ENCODE measurements at regions not wholly inside any gene's neighbourhood (a gene's known extent, or its start where the extent isn't known, plus 50 kb on each side); places are given as distances from the start of the nearest gene placed in this dataset.
A peak's percentile ranks its signal among the peaks of the same experiment; 100 is the strongest.
"Not testable (repeated sequence)": the region's sequence is repeated elsewhere in the genome, so short reads cannot be mapped to it uniquely, and the experiment has no call there.

DNA sequence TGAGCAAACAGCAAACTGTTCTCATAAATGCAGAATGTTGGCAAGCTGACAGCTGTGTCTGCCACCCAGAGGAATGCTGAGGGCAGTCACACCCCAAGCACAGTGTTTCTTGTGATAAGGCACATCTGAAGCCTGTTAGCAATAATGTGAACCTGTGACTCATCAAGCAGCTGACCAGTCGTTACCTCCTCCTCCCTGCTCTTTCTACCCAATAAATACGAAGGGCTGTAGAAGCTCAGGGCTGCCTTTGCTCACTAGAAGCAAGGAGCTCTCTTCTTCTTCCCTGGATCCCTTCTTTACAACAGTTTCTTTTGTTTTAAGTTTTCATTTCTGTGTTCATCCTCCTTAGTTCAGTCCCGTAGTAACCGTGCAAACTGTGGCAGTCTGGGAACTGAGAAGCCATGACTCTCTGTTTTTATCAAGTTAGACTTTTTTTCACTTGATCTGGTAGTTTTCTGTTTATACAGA is 160.3 kb upstream of the ZNF184 start:
- peaks cover 50% of the 10 kb centered on the region for H3K27me3 Mint-ChIP-seq
- CTCF ChIA-PET, POLR2A ChIA-PET: not testable (repeated sequence)

DNA sequence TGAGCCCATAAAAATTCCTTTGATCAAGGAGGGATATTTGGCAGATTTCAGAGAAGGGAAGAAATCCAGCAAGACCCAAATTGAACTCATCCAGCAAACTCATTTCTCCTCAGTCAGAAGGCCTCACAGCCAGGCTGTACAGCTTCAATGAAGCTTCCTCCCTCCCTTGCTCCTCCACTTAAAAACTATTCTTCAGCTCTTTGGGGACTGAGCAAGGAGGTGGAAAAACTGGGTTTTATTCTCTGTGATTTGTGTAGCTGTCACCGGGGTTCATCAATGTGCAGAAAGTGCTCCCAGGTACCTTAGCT is 158.7 kb upstream of the ZNF184 start:
- POLR2A ChIA-PET = interaction anchor here (1.1 kb wide), 1 partner anchor 14 kb away, joined by 3 read pairs; no protein-coding TSS in a partner anchor
- peaks cover 50% of the 10 kb centered on the region for H3K27me3 Mint-ChIP-seq
- DNase-seq = no peak
- H3K4me3 Mint-ChIP-seq = no peak overlapping the region
- CTCF ChIA-PET = interaction anchor here (0.8 to 2.3 kb wide), 5 partner anchors 121 to 319 kb away, joined by 3 to 6 read pairs (median 3); no protein-coding TSS in a partner anchor
- no peaks in the 10 kb centered on the region for H3K36me3 Mint-ChIP-seq (ENCODE audit: low read depth)
- H3K4me1 Mint-ChIP-seq = peaks cover 7% of the 10 kb centered on the region
- peaks cover 6% of the 10 kb centered on the region for H3K9me3 Mint-ChIP-seq
- no peak overlapping the region for H3K27ac Mint-ChIP-seq

More for the DNA sequence above, 160.3 kb upstream of the ZNF184 start:
- H3K9me3 Mint-ChIP-seq; DNase-seq; H3K36me3 Mint-ChIP-seq (ENCODE audit: low read depth); H3K4me1 Mint-ChIP-seq; H3K27ac Mint-ChIP-seq; H3K4me3 Mint-ChIP-seq: not testable (repeated sequence)

DNA sequence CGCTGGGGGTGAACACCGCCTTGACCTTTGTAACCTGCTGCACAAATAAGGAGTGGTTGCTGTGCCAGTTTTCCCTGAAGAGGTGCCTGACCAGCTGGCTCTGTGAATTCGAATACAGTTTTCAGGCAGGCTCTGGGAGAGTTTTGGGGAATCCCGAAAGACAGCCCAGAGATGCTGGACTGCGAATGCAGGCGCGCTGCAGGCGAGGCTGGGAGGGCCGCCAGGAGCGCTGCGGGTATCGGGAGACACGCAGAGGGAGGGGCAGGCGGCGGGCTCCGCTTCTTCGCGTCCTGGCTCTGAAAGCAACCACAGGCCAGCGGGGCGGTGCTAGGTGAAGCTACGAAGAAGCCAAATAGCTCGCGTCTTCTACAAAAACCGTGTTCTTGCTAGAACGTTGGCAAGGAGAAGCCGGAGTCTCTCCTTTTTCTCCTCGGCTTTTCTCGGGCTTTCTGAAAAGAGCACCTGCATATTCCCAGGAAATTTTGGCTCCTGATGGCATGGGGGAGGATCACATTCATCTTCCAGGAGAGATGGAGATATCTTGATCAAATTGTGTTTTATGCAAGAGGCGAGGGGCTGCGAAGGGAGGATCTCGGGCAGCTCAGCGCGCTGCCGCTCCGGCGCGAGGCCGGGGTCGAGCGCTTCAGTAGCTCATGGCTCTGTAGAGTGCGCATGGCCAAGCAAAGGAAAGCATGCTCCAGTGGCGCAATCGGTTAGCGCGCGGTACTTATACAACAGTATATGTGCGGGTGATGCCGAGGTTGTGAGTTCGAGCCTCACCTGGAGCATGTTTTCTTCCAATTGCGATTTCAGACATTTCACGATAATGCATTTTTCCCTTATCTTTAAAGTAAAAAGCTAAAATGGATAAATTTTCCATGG is 158.1 kb upstream of the ZNF184 start:
- Mint-ChIP-seq H3K4me1 (peaks cover 7% of the 10 kb centered on the region), H3K36me3 (ENCODE audit: low read depth) (no peaks in the 10 kb centered on the region), H3K27me3 (peaks cover 49% of the 10 kb centered on the region), H3K27ac (no peak overlapping the region), H3K4me3 (peak overlapping the region; percentile 61), H3K9me3 (peaks cover 6% of the 10 kb centered on the region)
- DNase-seq = peak; percentile 30
- ChIA-PET CTCF (interaction anchor here (0.8 to 2.3 kb wide), 5 partner anchors 121 to 318 kb away, joined by 3 to 6 read pairs (median 3); no protein-coding TSS in a partner anchor), POLR2A (interaction anchor here (1.1 kb wide), 1 partner anchor 13 kb away, joined by 3 read pairs; no protein-coding TSS in a partner anchor)

DNA sequence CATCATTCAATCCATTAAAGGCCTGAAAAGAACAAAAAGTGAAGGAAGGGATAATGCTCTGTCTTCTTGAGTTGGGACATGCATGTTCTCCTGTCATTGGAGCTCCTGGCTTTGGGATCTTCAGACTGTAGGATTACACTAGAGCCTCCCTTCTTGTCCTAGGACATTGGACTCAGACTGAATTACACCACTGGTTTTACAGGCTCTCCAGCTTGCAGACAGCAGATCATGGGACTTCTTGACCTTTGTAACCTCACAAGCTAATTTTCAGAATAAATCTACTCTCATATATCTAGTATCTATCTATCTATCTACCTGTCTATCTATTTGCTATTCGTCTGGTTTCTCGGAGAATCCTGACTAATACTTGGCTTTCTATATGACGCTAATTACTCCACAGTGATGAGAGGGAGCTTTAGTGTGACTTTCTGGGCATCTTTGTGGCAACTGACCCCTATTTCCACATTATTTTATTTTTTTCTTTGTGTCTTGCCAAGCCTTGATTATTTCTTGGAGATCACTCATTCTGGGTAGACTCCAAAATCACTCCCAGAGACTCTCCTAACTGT is 151.9 kb upstream of the ZNF184 start:
- DNase-seq = no peak
- Mint-ChIP-seq H3K36me3 (ENCODE audit: low read depth) (no peaks in the 10 kb centered on the region), H3K27me3 (peaks cover 34% of the 10 kb centered on the region), H3K4me1 (no peaks in the 10 kb centered on the region), H3K9me3 (no peaks in the 10 kb centered on the region), H3K27ac (no peak overlapping the region), H3K4me3 (no peak overlapping the region)
- POLR2A ChIA-PET = no interaction called here
- CTCF ChIA-PET = interaction anchor here (1.5 kb wide), 1 partner anchor 16 kb away, joined by 4 read pairs; no protein-coding TSS in a partner anchor

DNA sequence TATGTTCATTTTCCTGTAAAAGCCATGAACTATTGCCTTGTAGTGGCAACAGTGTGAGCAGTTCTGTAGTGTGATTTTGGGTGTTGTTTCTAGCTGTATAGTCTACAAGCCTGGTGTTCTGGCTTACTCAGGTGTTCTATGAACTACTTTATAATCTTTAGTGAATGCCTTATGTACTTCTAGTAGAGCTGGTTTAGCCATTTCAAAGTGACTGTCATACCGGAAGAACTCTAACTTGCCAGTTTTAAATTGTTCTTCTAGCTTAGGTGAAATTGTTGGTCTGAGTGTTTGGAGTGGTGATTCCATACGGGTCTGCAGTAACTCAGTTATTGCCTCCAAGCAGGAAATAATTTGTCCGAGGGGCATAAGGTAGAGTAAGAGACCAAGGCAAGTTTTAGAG is 150.2 kb upstream of the ZNF184 start:
- CTCF ChIA-PET = no interaction called here
- H3K27me3 Mint-ChIP-seq = peaks cover 43% of the 10 kb centered on the region

DNA sequence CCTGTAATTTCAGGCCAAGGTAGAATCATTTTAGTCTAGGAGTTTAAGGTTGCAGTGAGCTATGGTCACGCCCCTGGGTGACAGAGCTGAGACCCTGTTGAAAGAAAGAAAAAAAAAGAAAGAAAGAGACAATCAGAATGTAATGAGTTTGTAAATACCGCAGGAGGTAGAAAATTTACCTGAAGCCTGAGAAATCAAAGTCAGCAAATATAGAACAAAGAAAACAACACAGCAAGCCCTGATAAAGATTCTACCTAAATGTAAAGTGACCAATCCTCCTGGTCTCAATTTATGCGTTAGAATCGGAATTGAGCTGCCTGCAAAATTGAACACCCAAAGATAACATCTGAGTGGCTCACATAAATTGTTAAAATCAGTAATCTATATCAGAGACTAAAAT is 146.5 kb upstream of the ZNF184 start:
- ChIA-PET CTCF (interaction anchor here (2.5 kb wide), 1 partner anchor 10 kb away, joined by 9 read pairs; no protein-coding TSS in a partner anchor), POLR2A (interaction anchor here (1.0 kb wide), 2 partner anchors 18 to 101 kb away, joined by 3 read pairs; no protein-coding TSS in a partner anchor)
- Mint-ChIP-seq H3K27ac (no peak overlapping the region), H3K9me3 (no peaks in the 10 kb centered on the region), H3K36me3 (ENCODE audit: low read depth) (no peaks in the 10 kb centered on the region), H3K4me3 (no peak overlapping the region), H3K4me1 (peaks cover 16% of the 10 kb centered on the region), H3K27me3 (peaks cover 57% of the 10 kb centered on the region)
- DNase-seq = no peak

More for the DNA sequence above, 150.2 kb upstream of the ZNF184 start:
- Mint-ChIP-seq H3K4me3 (no peak overlapping the region), H3K27ac (no peak overlapping the region), H3K9me3 (no peaks in the 10 kb centered on the region), H3K4me1 (peaks cover 1% of the 10 kb centered on the region), H3K36me3 (ENCODE audit: low read depth) (no peaks in the 10 kb centered on the region)
- POLR2A ChIA-PET = no interaction called here
- DNase-seq = no peak

DNA sequence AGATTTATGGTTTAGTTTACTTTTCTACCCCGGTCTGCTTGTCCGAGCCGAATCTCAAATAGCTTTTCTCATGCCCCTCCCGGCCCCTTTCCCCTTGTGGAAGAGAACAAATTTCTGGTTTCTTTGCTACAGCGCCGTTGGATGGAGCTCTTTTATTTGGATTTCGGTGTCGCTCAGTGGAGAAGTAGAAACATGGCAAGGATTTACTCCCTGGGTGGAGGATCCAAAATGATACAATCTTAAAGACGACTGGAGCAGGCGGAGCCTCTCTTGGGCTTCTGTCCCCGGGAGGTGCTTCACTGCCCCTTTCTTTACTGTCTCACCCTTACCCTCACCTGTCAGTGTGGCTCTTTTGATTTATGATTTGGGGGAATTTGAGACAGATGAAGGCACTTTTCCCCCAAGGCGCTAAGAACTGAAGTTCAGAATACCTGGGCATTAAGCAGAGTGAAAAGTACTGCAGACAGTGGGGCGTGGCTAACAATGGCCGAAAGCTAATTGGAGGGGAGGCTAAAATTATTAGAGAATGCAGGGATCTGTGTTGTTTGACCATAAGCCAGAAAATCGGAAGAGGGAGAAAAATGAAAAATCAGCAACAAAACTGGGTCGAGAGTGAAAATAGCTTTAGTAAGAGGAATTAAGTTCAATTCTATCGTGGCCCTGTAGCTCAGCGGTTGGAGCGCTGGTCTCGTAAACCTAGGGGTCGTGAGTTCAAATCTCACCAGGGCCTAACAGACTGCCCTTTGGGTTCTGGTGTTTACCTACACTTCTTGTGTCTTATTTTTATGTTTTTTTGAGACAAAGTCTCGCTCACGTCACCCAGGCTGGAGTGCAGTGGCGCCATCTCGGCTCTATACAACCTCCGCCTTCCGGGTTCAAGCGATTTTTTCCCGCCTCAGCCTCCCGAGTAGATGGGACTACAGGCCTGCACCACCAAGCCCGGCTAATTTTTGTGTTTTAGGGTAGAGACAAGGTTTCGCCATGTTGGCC is 145.1 kb upstream of the ZNF184 start:
- no peak for DNase-seq

DNA sequence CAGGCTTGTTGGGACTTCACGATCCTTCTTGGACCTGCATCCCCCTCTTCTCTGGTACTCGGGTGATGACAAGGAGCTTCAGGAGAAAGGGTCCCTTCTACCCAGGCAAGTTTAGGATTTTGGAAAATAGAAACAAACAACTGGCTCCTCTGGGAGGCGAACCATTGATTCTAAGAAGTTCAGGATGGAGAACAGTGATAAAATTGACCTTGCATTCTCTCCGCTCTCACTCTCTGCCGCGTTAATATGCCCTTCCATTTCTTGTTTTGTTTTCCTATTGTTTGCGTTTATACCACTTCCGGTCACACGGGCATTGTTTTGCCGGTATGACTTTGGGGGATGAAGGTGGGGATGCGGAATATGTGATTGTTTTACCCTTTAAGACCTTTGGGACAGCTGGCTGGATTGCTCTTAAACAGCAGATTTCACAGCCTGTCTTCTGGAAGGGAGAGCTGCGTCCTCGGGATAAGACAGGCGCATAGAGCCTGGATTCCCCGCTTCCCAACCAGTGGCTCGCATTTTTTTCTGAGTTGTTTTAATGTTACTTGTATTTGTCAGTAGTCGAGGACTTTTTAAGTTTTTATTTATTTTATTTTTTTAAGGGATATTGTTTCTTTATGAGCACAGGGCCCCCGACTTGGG is 144.3 kb upstream of the ZNF184 start:
- CTCF ChIA-PET = no interaction called here
- Mint-ChIP-seq H3K4me1 (peaks cover 16% of the 10 kb centered on the region), H3K9me3 (no peaks in the 10 kb centered on the region), H3K4me3 (peak overlapping the region; percentile 61), H3K27ac (no peak overlapping the region), H3K36me3 (ENCODE audit: low read depth) (no peaks in the 10 kb centered on the region), H3K27me3 (peaks cover 56% of the 10 kb centered on the region)
- POLR2A ChIA-PET = interaction anchor here (0.9 kb wide), 1 partner anchor 14 kb away, joined by 3 read pairs; no protein-coding TSS in a partner anchor
- DNase-seq = no peak

More for the DNA sequence above, 145.1 kb upstream of the ZNF184 start:
- no peak overlapping the region for H3K27ac Mint-ChIP-seq
- ChIA-PET CTCF (interaction anchor here (0.6 to 2.5 kb wide), 2 partner anchors 9 to 442 kb away, joined by 4 to 9 read pairs; no protein-coding TSS in a partner anchor), POLR2A (interaction anchor here (0.9 kb wide), 1 partner anchor 13 kb away, joined by 3 read pairs; no protein-coding TSS in a partner anchor)
- peaks cover 56% of the 10 kb centered on the region for H3K27me3 Mint-ChIP-seq
- H3K9me3 Mint-ChIP-seq = no peaks in the 10 kb centered on the region
- peak overlapping the region; percentile 48 for H3K4me3 Mint-ChIP-seq
- no peaks in the 10 kb centered on the region for H3K36me3 Mint-ChIP-seq (ENCODE audit: low read depth)
- peaks cover 16% of the 10 kb centered on the region for H3K4me1 Mint-ChIP-seq

DNA sequence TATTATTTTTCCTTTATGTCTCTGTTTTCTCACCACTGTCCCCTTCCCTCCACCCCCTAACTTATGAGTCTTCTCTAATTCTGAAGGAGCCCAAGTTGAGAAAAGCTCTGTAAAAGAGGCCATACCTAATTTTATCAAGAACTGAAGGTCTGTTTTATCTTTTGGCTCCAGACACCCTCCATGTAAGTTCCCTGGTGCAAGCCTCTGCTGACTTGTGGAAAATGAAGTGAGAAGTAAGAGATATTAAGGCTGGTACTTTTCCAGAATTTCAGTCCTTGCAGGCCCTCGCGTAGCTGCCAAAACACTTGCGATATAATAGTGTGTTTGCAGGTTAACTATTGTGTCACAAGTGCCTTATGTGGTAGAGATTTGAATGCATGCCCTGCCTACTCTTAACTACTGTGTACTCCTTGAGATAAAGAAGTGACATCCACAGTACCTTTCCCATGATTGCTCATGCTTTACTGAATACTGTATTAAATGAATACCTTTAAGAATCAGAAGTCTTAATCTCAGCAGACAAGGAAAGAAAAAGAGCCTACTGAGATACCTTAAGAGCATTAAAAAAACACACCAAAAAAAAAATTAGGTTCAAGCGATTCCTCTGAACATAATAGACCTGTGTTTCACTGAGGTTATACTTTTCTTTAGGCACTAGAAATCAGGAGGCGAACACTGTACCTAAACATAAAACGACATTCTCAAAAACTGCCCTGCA is 143.6 kb upstream of the ZNF184 start:
- POLR2A ChIA-PET = no interaction called here
- Mint-ChIP-seq H3K4me3 (peak overlapping the region; percentile 61), H3K27me3 (peaks cover 55% of the 10 kb centered on the region), H3K9me3 (no peaks in the 10 kb centered on the region), H3K4me1 (peaks cover 16% of the 10 kb centered on the region), H3K27ac (no peak overlapping the region), H3K36me3 (ENCODE audit: low read depth) (no peaks in the 10 kb centered on the region)
- CTCF ChIA-PET = no interaction called here
- DNase-seq = no peak

DNA sequence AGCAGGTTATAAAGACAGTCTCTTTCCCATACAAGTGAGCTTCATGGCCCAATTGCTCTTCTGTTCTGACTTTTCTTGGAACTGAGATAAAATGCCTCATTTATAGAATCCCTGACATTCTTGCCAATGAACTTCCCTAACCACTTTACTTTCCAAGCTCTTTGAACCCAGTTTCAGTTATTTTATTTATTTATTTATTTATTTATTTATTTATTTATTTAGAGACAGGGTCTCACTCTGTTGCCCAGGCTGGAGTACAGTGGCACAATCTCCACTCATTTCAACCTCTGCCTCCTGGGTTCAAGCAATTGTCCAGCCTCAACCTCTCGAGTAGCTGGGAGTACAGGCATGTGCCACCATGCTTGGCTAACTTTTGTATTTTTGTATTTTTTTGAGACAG is 138.5 kb upstream of the ZNF184 start:
- Mint-ChIP-seq H3K36me3 (ENCODE audit: low read depth) (no peaks in the 10 kb centered on the region), H3K4me1 (no peaks in the 10 kb centered on the region), H3K9me3 (no peaks in the 10 kb centered on the region), H3K4me3 (no peak overlapping the region), H3K27ac (no peak overlapping the region), H3K27me3 (peaks cover 27% of the 10 kb centered on the region)
- ChIA-PET POLR2A (no interaction called here), CTCF (interaction anchor here (3.1 to 3.6 kb wide), 2 partner anchors 92 to 299 kb away, joined by 10 to 20 read pairs; partner anchors contain the start of gene POM121L2)
- DNase-seq = no peak

DNA sequence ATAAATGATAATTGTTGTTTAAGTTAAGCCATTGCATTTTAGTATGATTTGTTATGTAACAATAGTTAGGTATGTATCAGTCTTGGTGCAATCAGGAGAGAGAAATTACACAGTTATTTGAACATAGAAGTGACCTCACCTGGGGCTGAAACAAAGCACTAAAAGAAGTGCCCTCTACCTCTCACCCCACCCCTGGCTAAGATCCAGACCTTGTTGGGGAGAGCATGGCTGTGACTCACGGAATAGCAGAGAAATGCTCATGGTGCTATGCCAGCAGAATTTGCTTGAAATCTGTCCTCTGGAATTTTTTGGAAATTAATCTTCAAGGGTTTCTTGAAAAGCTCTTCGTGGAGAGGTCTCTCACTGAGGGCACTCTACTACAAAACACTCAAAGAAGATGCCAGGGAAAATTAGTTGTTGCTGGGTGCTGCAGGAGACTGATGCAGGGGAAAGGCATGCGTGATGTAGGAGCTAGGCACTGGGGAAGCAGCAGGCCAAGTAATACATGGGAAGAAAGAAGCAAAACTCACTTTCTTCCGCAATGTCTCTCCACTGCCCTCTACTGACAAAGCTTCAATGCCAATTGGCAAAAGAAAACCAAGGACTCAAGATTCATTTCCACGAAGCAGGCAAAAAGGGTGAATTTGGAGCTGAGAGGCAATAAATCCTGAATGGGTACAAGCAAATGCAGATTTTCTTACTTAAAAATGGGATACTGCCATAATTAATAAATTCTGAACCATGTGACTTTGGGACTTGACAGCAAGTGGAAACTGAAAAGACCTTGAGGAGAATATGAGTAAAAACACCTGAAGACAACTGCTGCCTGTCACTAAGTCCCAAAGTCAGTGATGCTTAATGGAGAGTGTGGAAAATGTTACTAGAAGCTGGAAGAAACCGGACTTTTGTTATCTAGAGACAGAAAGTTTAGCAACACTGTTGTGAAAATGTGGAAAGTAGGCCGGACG is 136.3 kb upstream of the ZNF184 start:
- Mint-ChIP-seq H3K4me3 (no peak overlapping the region), H3K4me1 (peaks cover 14% of the 10 kb centered on the region), H3K9me3 (no peaks in the 10 kb centered on the region), H3K36me3 (ENCODE audit: low read depth) (no peaks in the 10 kb centered on the region), H3K27ac (no peak overlapping the region), H3K27me3 (peaks cover 38% of the 10 kb centered on the region)
- POLR2A ChIA-PET = no interaction called here
- CTCF ChIA-PET = interaction anchor here (0.8 to 3.6 kb wide), 11 partner anchors 10 to 446 kb away, joined by 3 to 20 read pairs (median 6); partner anchors contain the start of gene POM121L2
- no peak for DNase-seq

Data from activated CD4-positive, alpha-beta memory T cell treated with anti-CD3 and anti-CD28 coated beads, Interleukin-2, amount 10 ng/mL, durations not matched to agents 7 days and 5 days (primary cell).